HG02571 (cell line): ENCODE measurements at regions not wholly inside any gene's neighbourhood (a gene's known extent, or its start where the extent isn't known, plus 50 kb on each side); places are given as distances from the start of the nearest gene placed in this dataset.

Experiments used
- ATAC-seq: cut with Tn5 transposase; IDR thresholded peaks from one replicate; pipeline ENCODE4 v1.9.1; 2021; ENCODE audit warnings: mild to moderate bottlenecking, moderate library complexity; ENCODE audit not compliant: unreplicated experiment

GRCh38 chr18:41155910-41156851, 798.9 kb upstream of the PIK3C3 start:
- no peak for ATAC-seq

GRCh38 chr18:41155025-41155424, 800.0 kb upstream of the PIK3C3 start:
- no peak for ATAC-seq

- ATAC-seq = no peak
These were observed 801.2 kb upstream of the PIK3C3 start for GRCh38 chr18:41153871-41154270.

GRCh38 chr18:41150316-41150715, 804.7 kb upstream of the PIK3C3 start:
- no peak for ATAC-seq

GRCh38 chr18:41146301-41146700, 808.7 kb upstream of the PIK3C3 start:
- no peak for ATAC-seq

- no peak for ATAC-seq
These were observed 809.5 kb upstream of the PIK3C3 start for GRCh38 chr18:41145516-41145915.

GRCh38 chr18:41144441-41144840, 810.6 kb upstream of the PIK3C3 start:
- no peak for ATAC-seq

- ATAC-seq = no peak
These were observed 814.5 kb upstream of the PIK3C3 start for GRCh38 chr18:41140506-41140905.

GRCh38 chr18:41135146-41135545, 819.9 kb upstream of the PIK3C3 start:
- ATAC-seq = no peak

- no peak for ATAC-seq
These were observed 820.6 kb upstream of the PIK3C3 start for GRCh38 chr18:41134426-41134825.

- no peak for ATAC-seq
These were observed 824.0 kb upstream of the PIK3C3 start for GRCh38 chr18:41131050-41131449.

- ATAC-seq = no peak
These were observed 826.5 kb upstream of the PIK3C3 start for GRCh38 chr18:41128545-41128944.

- ATAC-seq = no peak
These were observed 826.9 kb upstream of the PIK3C3 start for GRCh38 chr18:41128126-41128525.

- no peak for ATAC-seq
These were observed 828.3 kb upstream of the PIK3C3 start for GRCh38 chr18:41126541-41127235.

GRCh38 chr18:41121116-41121826, 833.8 kb upstream of the PIK3C3 start:
- no peak for ATAC-seq

GRCh38 chr18:41119031-41119430, 836.0 kb upstream of the PIK3C3 start:
- no peak for ATAC-seq

GRCh38 chr18:41113885-41114482, 841.0 kb upstream of the PIK3C3 start:
- no peak for ATAC-seq

GRCh38 chr18:41099451-41099850, 855.6 kb upstream of the PIK3C3 start:
- no peak for ATAC-seq

GRCh38 chr18:41096504-41096903, 858.5 kb upstream of the PIK3C3 start:
- no peak for ATAC-seq

- no peak for ATAC-seq
These were observed 878.0 kb upstream of the PIK3C3 start for GRCh38 chr18:41077076-41077475.

- ATAC-seq = no peak
These were observed 879.8 kb upstream of the PIK3C3 start for GRCh38 chr18:41075212-41075611.
